Memory B cell (primary cell): ENCODE measurements at regions not wholly inside any gene's neighbourhood (a gene's known extent, or its start where the extent isn't known, plus 50 kb on each side); places are given as distances from the start of the nearest gene placed in this dataset.
A peak's percentile ranks its signal among the peaks of the same experiment; 100 is the strongest.

Experiments used
- ATAC-seq: fragments of 150-1000 bp; cut with Tn5 transposase; 2 replicates; pipeline ENCODE4 v1.10.0; 2021; ENCODE audit warnings: low read depth, mild to moderate bottlenecking, moderate library complexity
- DNase-seq, 2 donors: peaks; one replicate each; pipeline ENCODE4 v3.0.0; 2022; ENCODE audit warnings: low spot score in 2 of 2
- H3K27ac Mint-ChIP-seq: one replicate; pipeline ENCODE4 v1.8.0; 2022; ENCODE audit warnings: mild to moderate bottlenecking, moderate library complexity, mixed read lengths
- H3K27me3 Mint-ChIP-seq: one replicate; pipeline ENCODE4 v1.8.0; 2022; ENCODE audit warnings: mixed read lengths
- H3K36me3 Mint-ChIP-seq: one replicate; pipeline ENCODE4 v1.8.0; 2022; ENCODE audit warnings: mild to moderate bottlenecking, mixed read lengths
- H3K4me1 Mint-ChIP-seq: one replicate; pipeline ENCODE4 v1.8.0; 2022; ENCODE audit warnings: mixed read lengths
- H3K4me3 Mint-ChIP-seq: one replicate; pipeline ENCODE4 v1.8.0; 2022; ENCODE audit warnings: mild to moderate bottlenecking, moderate library complexity, mixed read lengths
- H3K9me3 Mint-ChIP-seq: one replicate; pipeline ENCODE4 v1.8.0; 2022; ENCODE audit warnings: mixed read lengths

DNA sequence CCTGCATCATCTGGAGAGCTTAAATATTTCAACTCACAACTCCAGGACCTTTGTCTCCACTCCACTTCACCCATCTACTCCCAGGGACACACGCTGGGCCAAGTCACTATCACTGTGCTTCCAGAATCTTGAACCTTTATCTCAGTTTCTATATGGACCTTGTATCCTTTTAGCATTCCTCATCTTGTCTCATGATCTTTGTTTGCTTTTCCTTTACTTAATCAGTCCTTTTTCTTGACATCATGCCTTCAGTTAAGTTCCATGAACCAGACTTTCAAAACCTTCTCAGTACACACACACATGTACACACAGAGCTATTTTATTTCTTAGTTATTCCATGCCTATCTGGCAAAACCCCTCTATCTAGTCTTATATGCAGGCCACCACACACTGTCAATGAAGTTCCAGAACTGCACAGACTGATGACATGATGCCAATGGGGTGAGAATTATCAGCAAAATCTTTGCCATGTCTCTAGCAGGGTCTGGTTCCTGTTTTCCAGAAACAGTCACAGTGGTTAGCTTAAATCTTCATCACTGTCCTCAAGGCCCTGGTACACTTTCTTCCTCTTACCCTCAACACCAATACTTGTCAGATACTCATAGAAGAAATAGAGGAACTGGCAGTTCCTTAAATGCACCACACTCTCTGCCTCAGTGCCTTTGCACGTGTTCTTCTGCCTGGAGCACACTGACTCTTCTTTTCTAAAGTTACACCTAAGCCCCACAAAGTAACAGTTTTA lies 77.6 kb upstream of the STARD13 start:
- Mint-ChIP-seq H3K4me3 (no peak overlapping the region), H3K27ac (peak overlapping the region; percentile 5), H3K27me3 (peaks cover 5% of the 10 kb centered on the region), H3K4me1 (peaks cover 10% of the 10 kb centered on the region), H3K9me3 (peaks cover 4% of the 10 kb centered on the region), H3K36me3 (peaks cover 1% of the 10 kb centered on the region)
- ATAC-seq (peak; percentile 81), DNase-seq (no peak)

DNA sequence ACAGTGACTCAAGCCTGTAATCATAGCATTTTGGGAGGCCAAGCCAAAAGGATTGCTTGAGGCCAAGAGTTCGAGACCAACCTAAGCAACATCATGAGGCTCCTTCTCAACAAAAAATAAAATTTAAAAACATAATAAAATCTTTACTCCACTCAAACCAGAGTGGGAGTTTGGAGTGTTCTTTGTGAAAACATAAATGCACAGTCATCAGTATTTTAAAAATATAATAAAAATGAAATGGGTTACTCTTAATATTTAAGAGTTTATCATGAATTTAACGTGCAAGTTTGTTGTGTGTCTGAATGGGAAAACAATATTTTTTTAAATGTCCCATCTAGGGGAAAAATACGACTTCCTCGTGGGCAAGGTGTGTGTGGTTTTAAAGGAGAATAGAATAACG lies 78.6 kb upstream of the STARD13 start:
- H3K4me1 Mint-ChIP-seq, result peaks cover 11% of the 10 kb centered on the region
- H3K27ac Mint-ChIP-seq, result no peak overlapping the region

DNA sequence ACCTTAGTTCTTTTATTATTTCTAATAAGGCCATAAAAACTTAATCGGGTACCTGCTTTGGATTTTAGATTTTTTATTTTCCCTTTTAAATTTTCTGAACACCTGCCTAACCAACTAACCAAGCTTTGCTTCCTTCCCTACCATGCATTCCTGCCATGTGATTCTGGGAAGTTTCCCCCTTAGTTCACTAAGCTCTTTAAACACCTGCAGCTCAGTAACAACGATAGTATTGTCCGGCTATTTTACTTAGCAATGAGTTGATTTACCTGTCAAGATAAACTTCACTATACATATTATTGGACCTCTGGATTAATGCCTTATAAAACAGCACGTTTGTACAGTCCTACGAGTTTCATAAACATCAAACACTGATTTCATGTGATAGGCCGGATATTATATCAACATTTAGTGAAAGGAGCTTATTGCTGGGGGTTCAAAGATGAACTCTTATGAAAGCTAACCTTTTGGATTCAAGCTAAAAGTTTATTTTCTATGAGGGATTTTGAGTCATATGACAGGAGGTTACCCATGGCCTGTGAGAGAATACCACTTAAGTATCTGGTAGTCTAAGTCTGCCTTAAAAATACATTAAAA lies 81.0 kb upstream of the STARD13 start:
- H3K27me3 Mint-ChIP-seq, result peaks cover 3% of the 10 kb centered on the region

More for the DNA sequence above, 78.6 kb upstream of the STARD13 start:
- Mint-ChIP-seq H3K36me3 (peaks cover 1% of the 10 kb centered on the region), H3K4me3 (no peak overlapping the region), H3K27me3 (peaks cover 5% of the 10 kb centered on the region), H3K9me3 (peaks cover 4% of the 10 kb centered on the region)
- ATAC-seq (no peak), DNase-seq (no peak)

DNA sequence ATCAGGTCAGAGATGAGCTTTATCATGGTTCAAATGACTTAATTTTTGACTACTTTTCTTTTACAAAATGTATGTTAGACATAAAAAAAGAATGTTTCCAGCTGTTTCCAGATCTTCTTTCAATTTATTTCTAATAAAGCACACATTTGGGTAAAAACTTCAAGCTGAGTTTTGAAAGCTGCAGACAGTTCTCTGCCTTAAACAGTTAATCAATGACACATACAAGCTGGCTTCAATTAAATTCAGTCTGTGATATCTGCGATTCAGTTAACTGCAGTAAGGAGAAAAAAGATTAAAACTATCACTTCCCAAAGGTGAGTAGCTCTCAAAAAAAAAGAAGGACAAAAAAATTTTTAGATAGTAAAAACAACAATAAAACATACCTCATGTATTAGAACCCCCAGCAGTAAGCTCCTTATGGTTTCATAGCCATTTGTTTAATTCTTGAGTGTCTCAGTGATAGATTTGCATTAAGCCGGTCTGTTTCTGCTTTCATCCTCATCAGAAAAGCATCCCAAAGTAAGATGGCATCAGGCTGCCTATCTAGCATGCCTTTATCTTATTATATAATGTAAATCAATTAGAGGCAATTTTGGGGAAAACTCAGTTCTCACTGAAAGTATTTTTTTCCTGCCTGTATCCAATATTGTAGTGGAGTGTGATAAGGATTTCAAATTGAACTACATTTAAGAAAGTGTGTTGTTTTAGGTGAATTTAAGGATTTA lies 81.8 kb upstream of the STARD13 start:
- DNase-seq, result no peak
- no peak for ATAC-seq
- H3K4me3 Mint-ChIP-seq, result no peak overlapping the region
- H3K4me1 Mint-ChIP-seq, result peaks cover 11% of the 10 kb centered on the region
- H3K27ac Mint-ChIP-seq, result peak overlapping the region; percentile 5
- peaks cover 3% of the 10 kb centered on the region for H3K9me3 Mint-ChIP-seq
- no peaks in the 10 kb centered on the region for H3K36me3 Mint-ChIP-seq
- peaks cover 3% of the 10 kb centered on the region for H3K27me3 Mint-ChIP-seq

More for the DNA sequence above, 81.0 kb upstream of the STARD13 start:
- no peak overlapping the region for H3K4me3 Mint-ChIP-seq
- H3K4me1 Mint-ChIP-seq, result peaks cover 11% of the 10 kb centered on the region
- H3K36me3 Mint-ChIP-seq, result no peaks in the 10 kb centered on the region
- no peak overlapping the region for H3K27ac Mint-ChIP-seq
- H3K9me3 Mint-ChIP-seq, result peaks cover 3% of the 10 kb centered on the region
- ATAC-seq (no peak), DNase-seq (no peak)

DNA sequence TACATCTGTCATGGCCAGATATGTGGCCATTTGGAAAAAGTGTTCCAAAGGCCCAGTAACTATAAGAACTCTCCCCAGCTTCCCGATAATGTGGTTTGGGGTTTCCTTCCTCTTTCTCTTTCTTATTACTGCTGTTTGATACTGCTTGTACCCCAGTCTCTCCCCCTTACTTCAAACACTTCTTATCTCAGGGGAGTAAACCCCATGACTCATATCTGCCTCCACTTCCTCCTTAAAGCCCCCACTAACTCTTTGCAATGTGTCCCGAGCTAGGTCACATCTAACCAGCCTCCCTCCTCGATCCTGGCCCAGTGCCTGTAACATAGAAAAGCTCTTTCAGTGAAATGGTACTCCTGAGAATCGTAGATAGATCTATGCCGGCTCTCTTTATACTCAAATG lies 82.4 kb upstream of the STARD13 start:
- no peak for DNase-seq
- Mint-ChIP-seq H3K9me3 (peaks cover 3% of the 10 kb centered on the region), H3K27ac (peak overlapping the region; percentile 5), H3K4me1 (peaks cover 10% of the 10 kb centered on the region), H3K4me3 (no peak overlapping the region), H3K27me3 (peaks cover 3% of the 10 kb centered on the region), H3K36me3 (no peaks in the 10 kb centered on the region)
- peak; percentile 66 for ATAC-seq

DNA sequence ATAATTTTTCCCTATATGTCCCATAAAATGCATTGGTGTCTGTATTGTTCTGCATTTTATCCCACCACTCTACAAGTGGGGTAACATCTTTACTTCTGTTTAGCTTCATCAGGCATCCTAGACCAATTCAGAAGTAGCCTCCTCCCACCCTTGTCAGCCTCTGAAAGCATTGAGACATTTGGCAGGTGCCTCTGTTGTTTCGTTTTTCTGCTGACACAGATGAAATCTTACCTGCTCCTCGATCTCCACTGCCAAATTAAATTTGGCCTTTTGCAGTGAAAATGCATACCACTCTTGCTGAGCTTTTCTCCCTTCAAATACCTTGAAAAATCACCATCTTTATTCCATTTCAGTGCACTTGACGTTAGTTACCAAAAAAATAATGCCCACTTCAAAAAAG lies 83.5 kb upstream of the STARD13 start:
- Mint-ChIP-seq H3K36me3 (no peaks in the 10 kb centered on the region), H3K9me3 (peaks cover 1% of the 10 kb centered on the region)

DNA sequence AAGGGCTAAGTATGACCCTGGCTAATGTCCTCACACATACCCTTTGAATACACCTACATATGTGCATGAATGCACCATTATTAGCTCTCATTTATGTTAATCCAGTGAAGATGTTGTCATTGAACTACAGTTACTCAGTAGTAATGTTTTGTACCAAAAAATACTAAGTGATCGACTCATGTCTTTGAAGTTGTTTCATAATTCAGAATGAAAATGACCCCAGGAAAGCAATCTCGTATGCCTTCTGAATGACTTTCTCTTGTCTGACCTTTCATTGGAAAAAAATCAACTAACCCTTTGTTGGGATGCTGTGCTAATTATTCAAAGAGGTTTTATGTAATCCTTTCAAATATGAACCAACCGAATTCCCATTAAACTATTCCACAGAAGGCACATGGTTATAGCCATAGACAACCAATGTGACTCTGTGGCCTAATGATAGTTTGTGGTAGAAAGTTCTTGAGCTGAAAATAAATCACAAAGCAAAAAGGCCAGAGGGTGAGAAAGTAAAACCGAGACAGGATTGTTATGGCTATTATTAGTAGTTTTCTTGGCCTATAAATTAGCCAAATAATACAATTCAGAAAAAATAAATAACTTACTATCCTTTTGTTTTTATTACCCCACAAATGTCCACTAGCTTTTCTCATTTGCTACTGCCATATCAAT lies 86.8 kb upstream of the STARD13 start:
- H3K36me3 Mint-ChIP-seq, result peaks cover 2% of the 10 kb centered on the region
- no peak for ATAC-seq
- no peak for DNase-seq
- peaks cover 5% of the 10 kb centered on the region for H3K4me1 Mint-ChIP-seq
- H3K4me3 Mint-ChIP-seq, result no peak overlapping the region
- H3K27me3 Mint-ChIP-seq, result no peaks in the 10 kb centered on the region
- no peak overlapping the region for H3K27ac Mint-ChIP-seq
- peaks cover 3% of the 10 kb centered on the region for H3K9me3 Mint-ChIP-seq

More for the DNA sequence above, 83.5 kb upstream of the STARD13 start:
- H3K27me3 Mint-ChIP-seq, result peaks cover 3% of the 10 kb centered on the region
- ATAC-seq (no peak), DNase-seq (no peak)
- H3K4me3 Mint-ChIP-seq, result no peak overlapping the region
- peaks cover 5% of the 10 kb centered on the region for H3K4me1 Mint-ChIP-seq
- no peak overlapping the region for H3K27ac Mint-ChIP-seq

DNA sequence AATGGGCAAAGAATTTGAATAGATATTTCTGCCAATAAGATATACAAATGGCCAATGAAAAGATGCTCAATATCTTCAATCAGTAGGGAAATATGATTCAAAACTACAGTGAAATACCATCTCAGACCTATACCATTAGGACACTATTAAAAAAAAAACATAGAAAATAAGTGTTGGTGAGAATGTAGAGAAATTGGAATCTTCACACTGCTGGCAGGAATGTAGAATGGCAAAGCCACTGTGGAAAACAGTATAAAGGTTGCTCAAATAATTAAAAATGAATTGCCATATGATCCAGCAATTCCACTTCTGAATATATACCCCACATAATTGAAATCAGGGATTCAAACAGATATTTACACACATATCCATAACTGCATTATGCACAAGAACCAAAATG lies 88.1 kb upstream of the STARD13 start:
- peaks cover 3% of the 10 kb centered on the region for H3K9me3 Mint-ChIP-seq
- peaks cover 2% of the 10 kb centered on the region for H3K27me3 Mint-ChIP-seq
- ATAC-seq (no peak), DNase-seq (no peak)
- H3K4me1 Mint-ChIP-seq, result no peaks in the 10 kb centered on the region
- no peak overlapping the region for H3K4me3 Mint-ChIP-seq
- H3K36me3 Mint-ChIP-seq, result peaks cover 2% of the 10 kb centered on the region
- no peak overlapping the region for H3K27ac Mint-ChIP-seq

DNA sequence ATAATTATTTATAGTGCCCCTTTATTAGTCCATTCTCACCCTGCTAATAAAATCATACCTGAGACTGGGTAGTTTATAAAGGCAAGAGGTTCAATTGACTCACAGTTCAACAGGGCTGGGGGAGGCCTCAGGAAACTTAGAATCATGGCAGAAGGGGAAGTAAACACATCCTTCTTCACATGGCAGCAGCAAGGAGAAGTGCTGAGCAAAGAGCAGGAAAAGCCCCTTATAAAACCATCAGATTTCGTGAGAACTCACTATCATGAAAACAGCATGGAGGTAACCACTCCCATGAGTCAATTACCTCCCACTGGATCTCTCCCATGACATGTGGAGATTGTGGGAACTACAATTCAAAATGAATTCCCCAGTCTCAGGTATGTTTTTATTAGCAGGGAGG lies 89.9 kb upstream of the STARD13 start:
- H3K36me3 Mint-ChIP-seq, result peaks cover 2% of the 10 kb centered on the region
- no peak for DNase-seq
- peaks cover 3% of the 10 kb centered on the region for H3K9me3 Mint-ChIP-seq
- H3K27ac Mint-ChIP-seq, result no peak overlapping the region
- no peak overlapping the region for H3K4me3 Mint-ChIP-seq
- ATAC-seq, result no peak
- no peaks in the 10 kb centered on the region for H3K4me1 Mint-ChIP-seq
- H3K27me3 Mint-ChIP-seq, result peaks cover 2% of the 10 kb centered on the region

DNA sequence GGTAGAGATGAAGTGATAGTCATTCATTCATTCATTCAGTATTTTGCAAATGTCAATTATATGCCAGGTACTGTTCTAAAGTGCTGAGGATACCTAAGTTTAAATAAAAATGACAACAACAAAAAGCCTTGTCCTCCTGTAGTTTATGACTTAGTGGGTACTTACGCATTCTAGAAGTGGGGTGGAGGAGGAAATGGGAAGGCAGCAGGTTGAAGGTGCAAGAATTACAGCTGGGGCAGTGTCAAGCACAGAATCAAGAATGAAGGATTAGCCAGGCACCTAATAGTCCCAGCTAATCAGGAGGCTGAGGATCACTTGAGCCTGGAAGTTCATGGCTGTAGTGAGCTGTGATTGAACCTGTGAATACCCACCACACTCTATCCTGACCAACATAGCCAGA lies 90.7 kb upstream of the STARD13 start:
- peaks cover 3% of the 10 kb centered on the region for H3K9me3 Mint-ChIP-seq
- H3K36me3 Mint-ChIP-seq, result peaks cover 2% of the 10 kb centered on the region
- no peak for ATAC-seq
- no peak for DNase-seq
- H3K27ac Mint-ChIP-seq, result no peak overlapping the region
- no peaks in the 10 kb centered on the region for H3K4me1 Mint-ChIP-seq
- H3K4me3 Mint-ChIP-seq, result no peak overlapping the region
- peaks cover 2% of the 10 kb centered on the region for H3K27me3 Mint-ChIP-seq

DNA sequence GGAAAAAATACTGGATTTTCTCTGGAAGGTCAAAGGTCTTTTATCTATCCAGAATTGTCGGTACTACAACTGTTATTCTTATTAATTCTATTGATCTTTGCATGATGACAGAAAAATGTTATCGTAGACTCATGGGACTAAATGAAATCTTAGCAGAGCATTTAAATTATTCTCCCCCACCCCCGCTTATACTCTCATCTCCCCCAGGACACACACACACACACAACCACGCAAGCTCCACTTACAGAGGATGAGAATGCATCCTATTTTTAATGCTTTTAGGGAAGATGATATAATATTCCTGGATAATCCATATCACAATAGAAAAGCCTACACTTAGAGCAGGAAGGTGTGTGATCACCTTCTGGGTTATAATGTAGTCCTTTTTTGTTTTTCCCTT lies 91.9 kb upstream of the STARD13 start:
- H3K9me3 Mint-ChIP-seq, result peaks cover 3% of the 10 kb centered on the region
- DNase-seq, result no peak
- no peak for ATAC-seq
- H3K27me3 Mint-ChIP-seq, result peaks cover 2% of the 10 kb centered on the region
- H3K4me1 Mint-ChIP-seq, result no peaks in the 10 kb centered on the region
- no peak overlapping the region for H3K4me3 Mint-ChIP-seq
- H3K27ac Mint-ChIP-seq, result no peak overlapping the region
- peaks cover 2% of the 10 kb centered on the region for H3K36me3 Mint-ChIP-seq

DNA sequence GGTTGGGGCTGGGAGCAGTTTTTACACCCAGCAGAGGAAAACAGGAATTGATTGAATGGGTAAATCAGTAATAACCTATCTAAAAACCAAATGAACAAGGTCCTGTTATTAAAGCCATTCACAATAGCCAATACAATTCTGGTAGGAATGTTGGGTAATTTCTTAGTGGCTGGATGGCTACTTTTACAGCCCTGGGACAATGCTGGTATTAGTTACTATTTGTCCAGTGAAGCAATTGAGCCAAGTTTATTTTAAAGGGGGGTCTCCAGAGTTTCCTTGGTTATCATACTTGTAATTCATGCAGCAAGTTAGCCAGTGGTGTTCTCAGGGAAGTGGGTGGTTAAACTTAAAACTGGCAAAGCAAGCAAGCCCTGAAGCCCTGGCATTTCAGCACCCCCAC lies 92.3 kb upstream of the STARD13 start:
- Mint-ChIP-seq H3K4me1 (no peaks in the 10 kb centered on the region), H3K36me3 (peaks cover 2% of the 10 kb centered on the region), H3K4me3 (no peak overlapping the region), H3K9me3 (peaks cover 3% of the 10 kb centered on the region), H3K27me3 (peaks cover 2% of the 10 kb centered on the region), H3K27ac (no peak overlapping the region)
- no peak for DNase-seq
- ATAC-seq, result no peak

DNA sequence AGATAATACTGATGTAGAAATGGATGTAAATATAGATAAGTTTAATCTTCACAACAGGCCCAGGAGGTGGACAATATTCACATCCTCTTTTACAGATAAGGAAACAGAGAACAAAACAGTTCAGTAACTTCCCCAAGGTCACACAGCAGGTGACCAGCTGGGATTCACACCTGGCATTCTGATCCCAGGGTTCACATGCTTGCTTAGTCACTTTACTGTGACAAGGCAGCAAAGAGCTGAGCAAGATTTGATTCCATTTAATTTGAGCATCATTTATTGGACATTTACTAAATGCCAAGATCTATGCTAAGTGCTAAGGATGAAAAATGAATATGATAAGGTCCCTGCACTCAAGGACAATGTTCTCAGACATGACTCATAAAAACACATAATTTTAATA lies 94.1 kb upstream of the STARD13 start:
- Mint-ChIP-seq H3K36me3 (peaks cover 2% of the 10 kb centered on the region), H3K27me3 (peaks cover 2% of the 10 kb centered on the region), H3K4me3 (no peak overlapping the region), H3K4me1 (no peaks in the 10 kb centered on the region), H3K9me3 (peaks cover 3% of the 10 kb centered on the region), H3K27ac (no peak overlapping the region)
- DNase-seq (no peak), ATAC-seq (no peak)

DNA sequence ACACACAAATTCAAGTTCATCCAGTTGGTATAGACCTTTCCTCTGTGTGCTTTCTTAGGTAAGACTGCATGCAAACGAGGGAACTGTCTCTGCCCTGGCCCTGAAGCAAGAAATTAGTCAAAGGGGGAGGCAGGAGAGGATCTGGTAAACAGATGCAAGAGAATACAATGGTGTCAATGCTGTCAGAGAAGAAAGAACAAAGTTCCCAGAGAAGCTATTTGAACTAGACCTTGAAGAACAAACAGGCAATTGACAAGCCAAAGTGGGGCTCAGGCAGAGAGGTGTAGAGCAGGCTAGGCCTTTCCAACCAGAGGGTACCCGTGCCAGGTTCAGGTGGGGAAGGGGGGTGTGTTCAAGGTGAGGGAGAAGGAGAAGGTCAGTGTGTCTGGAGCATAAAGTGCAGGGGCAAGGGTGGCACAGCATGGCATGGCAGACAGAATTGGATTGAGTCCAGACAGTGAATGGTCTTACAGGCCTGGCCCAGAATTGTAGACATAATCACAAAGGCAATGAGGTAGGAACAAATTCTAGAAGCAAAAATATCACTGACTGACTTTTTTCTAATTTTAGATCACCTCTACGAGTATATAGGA lies 95.0 kb upstream of the STARD13 start:
- peak overlapping the region; percentile 9 for H3K27ac Mint-ChIP-seq
- DNase-seq (no peak), ATAC-seq (no peak)
- H3K4me3 Mint-ChIP-seq, result no peak overlapping the region
- no peaks in the 10 kb centered on the region for H3K9me3 Mint-ChIP-seq
- peaks cover 2% of the 10 kb centered on the region for H3K27me3 Mint-ChIP-seq
- no peaks in the 10 kb centered on the region for H3K4me1 Mint-ChIP-seq
- no peaks in the 10 kb centered on the region for H3K36me3 Mint-ChIP-seq
